ENCODE measurements at regions not wholly inside any gene's neighbourhood (a gene's known extent, or its start where the extent isn't known, plus 50 kb on each side); places are given as distances from the start of the nearest gene placed in this dataset.

DNA sequence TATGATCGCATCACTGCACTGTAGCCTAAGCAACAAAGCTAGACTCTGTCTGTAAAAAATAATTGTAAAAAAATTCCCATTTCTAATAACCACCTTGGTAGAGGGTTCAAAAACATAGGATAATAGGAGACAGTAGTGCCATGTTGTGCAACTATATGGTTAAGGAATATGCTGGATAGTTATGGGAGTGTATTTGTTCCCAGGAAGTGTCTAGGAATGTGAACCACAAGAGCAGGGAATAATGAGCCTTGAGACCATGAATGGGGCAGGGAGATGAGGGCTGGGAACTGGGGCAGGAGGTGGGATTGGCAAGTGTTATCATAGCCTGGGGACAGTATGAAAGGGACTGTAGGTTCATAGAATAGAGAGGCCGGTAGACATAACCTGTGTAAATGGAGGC, 50.4 kb downstream of the RUSC2 start:
- Histone ChIP-seq H3K4me3 (no peak overlapping the region), H3K9me3 (no peaks in the 10 kb centered on the region), H3K27ac (peak overlapping the region; percentile 38), H3K27me3 (no peaks in the 10 kb centered on the region), H3K4me1 (peaks cover 37% of the 10 kb centered on the region), H3K36me3 (no peaks in the 10 kb centered on the region)
- DNase-seq (ENCODE audit: low spot score in 2 of 2): peak in 1 of 2 donors; percentile 7
- 83% methylated on average over 2 of the region's 2 CpGs for WGBS
- TF ChIP-seq POLR2AphosphoS5 (IDR thresholded peaks at IDR 0.05): no peak
- TF ChIP-seq, protein P1, sequence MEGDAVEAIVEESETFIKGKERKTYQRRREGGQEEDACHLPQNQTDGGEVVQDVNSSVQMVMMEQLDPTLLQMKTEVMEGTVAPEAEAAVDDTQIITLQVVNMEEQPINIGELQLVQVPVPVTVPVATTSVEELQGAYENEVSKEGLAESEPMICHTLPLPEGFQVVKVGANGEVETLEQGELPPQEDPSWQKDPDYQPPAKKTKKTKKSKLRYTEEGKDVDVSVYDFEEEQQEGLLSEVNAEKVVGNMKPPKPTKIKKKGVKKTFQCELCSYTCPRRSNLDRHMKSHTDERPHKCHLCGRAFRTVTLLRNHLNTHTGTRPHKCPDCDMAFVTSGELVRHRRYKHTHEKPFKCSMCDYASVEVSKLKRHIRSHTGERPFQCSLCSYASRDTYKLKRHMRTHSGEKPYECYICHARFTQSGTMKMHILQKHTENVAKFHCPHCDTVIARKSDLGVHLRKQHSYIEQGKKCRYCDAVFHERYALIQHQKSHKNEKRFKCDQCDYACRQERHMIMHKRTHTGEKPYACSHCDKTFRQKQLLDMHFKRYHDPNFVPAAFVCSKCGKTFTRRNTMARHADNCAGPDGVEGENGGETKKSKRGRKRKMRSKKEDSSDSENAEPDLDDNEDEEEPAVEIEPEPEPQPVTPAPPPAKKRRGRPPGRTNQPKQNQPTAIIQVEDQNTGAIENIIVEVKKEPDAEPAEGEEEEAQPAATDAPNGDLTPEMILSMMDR (IDR thresholded peaks at IDR 0.05): no peak
- TF ChIP-seq POLR2A (IDR thresholded peaks at IDR 0.05): no peak
- no peak for TF ChIP-seq EP300 (IDR thresholded peaks at IDR 0.05)

DNA sequence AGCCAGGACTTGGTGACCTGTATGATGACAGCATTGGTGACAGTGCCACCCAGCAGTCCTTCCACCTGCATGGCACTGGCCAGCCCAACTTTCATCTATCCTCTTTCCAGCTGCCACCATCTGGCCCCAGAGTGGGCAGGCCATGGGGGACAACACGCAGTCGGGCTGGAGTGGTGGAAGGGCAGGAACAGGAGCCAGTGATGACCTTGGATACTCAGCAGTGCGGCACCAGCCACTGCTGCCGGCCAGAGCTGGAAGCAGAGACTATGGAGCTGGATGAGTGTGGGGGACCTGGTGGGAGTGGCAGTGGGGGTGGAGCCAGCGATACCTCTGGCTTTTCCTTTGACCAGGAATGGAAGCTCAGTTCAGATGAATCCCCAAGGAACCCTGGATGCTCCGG, 56.9 kb downstream of the RUSC2 start:
- no peak for TF ChIP-seq EP300 (IDR thresholded peaks at IDR 0.05)
- no peaks in the 10 kb centered on the region for H3K4me1 ChIP-seq
- 85% methylated on average over 6 of the region's 6 CpGs for WGBS
- peaks cover 22% of the 10 kb centered on the region for H3K36me3 ChIP-seq
- H3K27ac ChIP-seq: no peak overlapping the region
- H3K27me3 ChIP-seq: no peaks in the 10 kb centered on the region
- no peaks in the 10 kb centered on the region for H3K9me3 ChIP-seq
- DNase-seq (ENCODE audit: low spot score in 2 of 2): no peak
- no peak overlapping the region for H3K4me3 ChIP-seq

DNA sequence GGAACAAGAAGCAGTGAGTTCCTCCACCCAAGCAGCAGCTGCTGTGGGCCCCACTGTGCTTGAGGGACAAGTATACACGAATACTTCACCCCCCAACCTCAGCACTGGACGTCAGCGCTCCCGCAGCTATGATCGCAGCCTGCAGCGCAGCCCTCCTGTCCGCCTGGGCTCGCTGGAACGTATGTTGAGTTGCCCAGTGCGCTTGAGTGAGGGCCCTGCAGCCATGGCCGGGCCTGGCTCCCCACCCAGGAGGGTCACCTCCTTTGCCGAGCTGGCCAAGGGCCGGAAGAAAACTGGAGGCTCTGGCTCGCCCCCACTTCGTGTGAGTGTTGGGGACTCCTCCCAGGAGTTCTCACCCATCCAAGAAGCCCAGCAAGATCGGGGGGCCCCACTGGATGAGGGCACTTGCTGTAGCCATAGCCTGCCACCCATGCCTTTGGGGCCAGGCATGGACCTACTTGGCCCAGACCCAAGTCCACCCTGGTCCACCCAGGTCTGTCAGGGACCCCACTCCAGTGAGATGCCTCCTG, 57.1 kb upstream of the TESK1 start:
- no peaks in the 10 kb centered on the region for H3K9me3 ChIP-seq
- H3K36me3 ChIP-seq: peaks cover 22% of the 10 kb centered on the region
- H3K27me3 ChIP-seq: no peaks in the 10 kb centered on the region
- no peak for DNase-seq (ENCODE audit: low spot score in 2 of 2)
- H3K4me3 ChIP-seq: no peak overlapping the region
- no peak overlapping the region for H3K27ac ChIP-seq
- peaks cover 5% of the 10 kb centered on the region for H3K4me1 ChIP-seq
- 98% methylated on average over 12 of the region's 16 CpGs for WGBS
- TF ChIP-seq, protein P1 (IDR thresholded peaks at IDR 0.05): no peak
- no peak for TF ChIP-seq EP300 (IDR thresholded peaks at IDR 0.05)
- TF ChIP-seq POLR2A (IDR thresholded peaks at IDR 0.05): no peak
- no peak for TF ChIP-seq POLR2AphosphoS5 (IDR thresholded peaks at IDR 0.05)

DNA sequence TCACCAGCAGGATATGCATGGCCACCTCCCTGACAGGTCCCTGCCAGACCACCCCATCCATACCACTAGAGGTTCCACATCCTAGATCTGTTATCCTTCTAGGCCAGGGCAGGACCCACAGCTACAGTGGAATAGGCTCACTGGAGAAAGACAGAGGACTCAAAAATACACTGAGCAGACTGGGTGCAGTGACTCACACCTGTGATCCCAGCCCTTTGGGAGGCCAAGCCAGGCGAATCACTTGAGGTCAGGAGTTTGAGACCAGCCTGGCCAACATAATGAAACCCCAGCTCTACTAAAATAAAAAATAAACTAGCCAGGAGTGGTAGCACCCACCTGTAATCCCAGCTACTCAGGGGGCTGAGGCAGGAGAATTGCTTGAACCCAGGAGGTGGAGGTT, 56.5 kb upstream of the TESK1 start:
- Histone ChIP-seq H3K9me3 (no peaks in the 10 kb centered on the region), H3K36me3 (peaks cover 22% of the 10 kb centered on the region), H3K27ac (no peak overlapping the region), H3K27me3 (no peaks in the 10 kb centered on the region), H3K4me1 (peaks cover 11% of the 10 kb centered on the region), H3K4me3 (no peak overlapping the region)
- TF ChIP-seq POLR2AphosphoS5 (IDR thresholded peaks at IDR 0.05): no peak
- TF ChIP-seq, protein P1 (IDR thresholded peaks at IDR 0.05): no peak
- no peak for TF ChIP-seq POLR2A (IDR thresholded peaks at IDR 0.05)
- TF ChIP-seq EP300 (IDR thresholded peaks at IDR 0.05): no peak
- DNase-seq (ENCODE audit: low spot score in 2 of 2): no peak
- WGBS: 100% methylated on average over 1 of the region's 1 CpG

DNA sequence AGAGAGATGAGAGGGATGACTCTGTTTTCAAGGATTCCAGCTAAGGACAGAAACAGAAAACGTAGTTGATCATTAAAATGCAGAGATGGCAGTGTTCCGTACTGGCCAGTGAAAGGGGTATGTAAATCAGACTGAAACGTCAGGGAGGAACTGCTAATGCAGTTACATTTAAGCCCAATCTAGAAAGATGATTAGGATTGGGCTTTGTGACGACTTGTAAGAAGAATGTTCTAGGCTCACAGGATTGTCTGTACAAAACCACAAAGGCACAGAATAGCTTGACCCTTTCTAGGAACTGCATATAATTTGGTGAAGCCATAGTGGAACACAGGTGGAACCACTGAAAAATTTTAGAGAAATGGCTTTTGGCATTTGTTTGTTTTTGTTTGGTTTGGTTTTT, 55.6 kb upstream of the TESK1 start:
- WGBS: 83% methylated on average over 4 of the region's 4 CpGs
- TF ChIP-seq POLR2A (IDR thresholded peaks at IDR 0.05): no peak
- TF ChIP-seq EP300 (IDR thresholded peaks at IDR 0.05): no peak
- TF ChIP-seq, protein P1 (IDR thresholded peaks at IDR 0.05): no peak
- no peak for TF ChIP-seq POLR2AphosphoS5 (IDR thresholded peaks at IDR 0.05)
- Histone ChIP-seq H3K27ac (no peak overlapping the region), H3K36me3 (peaks cover 22% of the 10 kb centered on the region), H3K9me3 (no peaks in the 10 kb centered on the region), H3K4me3 (no peak overlapping the region), H3K27me3 (no peaks in the 10 kb centered on the region), H3K4me1 (peaks cover 13% of the 10 kb centered on the region)
- DNase-seq (ENCODE audit: low spot score in 2 of 2): no peak

DNA sequence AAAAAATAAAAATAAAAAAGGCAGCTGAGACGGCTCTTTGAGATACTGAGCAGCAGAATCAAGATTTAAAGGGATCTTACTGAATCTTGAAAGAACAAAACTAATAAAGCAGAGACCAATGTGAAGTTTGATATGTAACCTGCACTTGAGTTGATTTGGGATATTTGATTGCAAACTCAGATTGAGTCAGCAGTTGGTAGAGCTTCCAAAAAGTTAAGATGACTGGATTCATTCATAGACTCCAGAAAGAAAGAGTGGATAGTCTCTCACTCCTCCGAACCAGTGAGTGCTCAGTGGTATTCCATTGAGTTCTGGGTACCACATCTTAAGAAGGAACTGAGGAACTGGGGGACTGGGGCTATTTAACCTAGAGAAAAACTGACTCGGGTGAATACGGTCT, 52.7 kb upstream of the TESK1 start:
- no peak overlapping the region for H3K27ac ChIP-seq
- TF ChIP-seq POLR2A (IDR thresholded peaks at IDR 0.05): no peak
- TF ChIP-seq, protein P1 (IDR thresholded peaks at IDR 0.05): no peak
- no peak for DNase-seq (ENCODE audit: low spot score in 2 of 2)
- H3K4me3 ChIP-seq: no peak overlapping the region
- H3K4me1 ChIP-seq: peaks cover 13% of the 10 kb centered on the region
- WGBS: 83% methylated on average over 4 of the region's 4 CpGs
- no peaks in the 10 kb centered on the region for H3K27me3 ChIP-seq
- H3K36me3 ChIP-seq: peaks cover 34% of the 10 kb centered on the region
- no peaks in the 10 kb centered on the region for H3K9me3 ChIP-seq

All from suprapubic skin (tissue), 4 donors.